Stimulated activated CD8-positive, alpha-beta memory T cell treated with anti-CD3 and anti-CD28 coated beads, Interleukin-4, amount 100 ng/mL, for 48 hours (primary cell): ENCODE measurements at regions not wholly inside any gene's neighbourhood (a gene's known extent, or its start where the extent isn't known, plus 50 kb on each side); places are given as distances from the start of the nearest gene placed in this dataset.

Source experiments
- DNase-seq: peaks from one replicate; pipeline ENCODE4 v3.0.0-alpha.2; 2020

- DNase-seq: no peak
Measured at GRCh38 chr17:54841656-54842055, 59.0 kb upstream of the TOM1L1 start.

- DNase-seq: no peak
Measured at GRCh38 chr17:54844233-54844632, 56.4 kb upstream of the TOM1L1 start.

GRCh38 chr17:54848368-54848987, 52.2 kb upstream of the TOM1L1 start:
- no peak for DNase-seq

GRCh38 chr17:54849660-54850059, 51.0 kb upstream of the TOM1L1 start:
- no peak for DNase-seq
